Ovary (tissue), 3 donors: ENCODE measurements at regions not wholly inside any gene's neighbourhood (a gene's known extent, or its start where the extent isn't known, plus 50 kb on each side); places are given as distances from the start of the nearest gene placed in this dataset.

Source experiments
- EP300 ChIP-seq: sonication (generic); formaldehyde crosslinking; IDR thresholded peaks from one replicate; pipeline ENCODE4 v1.6.1; 2017; ENCODE audit warnings: antibody characterized with exemption
- POLR2A ChIP-seq: fragments of 450-650 bp; IDR thresholded peaks from one replicate; pipeline ENCODE4 v1.6.1; 2017; ENCODE audit warnings: antibody characterized with exemption, mild to moderate bottlenecking, moderate library complexity
- TF ChIP-seq, protein P1 (sequence below), 3 donors: fragments of 450-650 bp in 2 of 3; fragments of 200-600 bp in 1 of 3; IDR thresholded peaks; one replicate each; pipeline versions ENCODE4 v1.5.1 to v1.8.0; 2016 to 2022; ENCODE audit warnings: antibody characterized with exemption in 3 of 3, mild to moderate bottlenecking in 1 of 3
- donor health status: DM: no; HTN: no; CAD: no.

DNA sequence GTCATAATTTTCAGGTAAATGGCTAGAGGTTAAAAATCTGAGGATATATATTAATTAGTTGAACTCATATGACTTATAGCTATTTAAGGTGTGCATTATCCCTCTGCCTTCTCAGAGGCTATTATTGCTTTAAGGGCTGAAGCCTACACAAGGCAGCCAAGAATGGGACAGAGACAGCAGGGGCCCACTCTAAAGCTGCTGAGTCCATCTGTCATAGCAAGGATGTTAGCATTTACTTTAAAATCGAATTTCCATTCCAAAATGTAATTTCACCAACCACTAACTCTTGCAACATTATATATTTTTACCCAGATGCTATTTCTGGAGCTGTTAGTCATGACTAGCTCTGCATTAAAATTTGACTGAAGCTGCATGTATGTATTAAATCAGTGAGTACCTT is 236.3 kb upstream of the FSIP2 start:
- TF ChIP-seq POLR2A (no peak), EP300 (no peak)
- TF ChIP-seq, protein P1, sequence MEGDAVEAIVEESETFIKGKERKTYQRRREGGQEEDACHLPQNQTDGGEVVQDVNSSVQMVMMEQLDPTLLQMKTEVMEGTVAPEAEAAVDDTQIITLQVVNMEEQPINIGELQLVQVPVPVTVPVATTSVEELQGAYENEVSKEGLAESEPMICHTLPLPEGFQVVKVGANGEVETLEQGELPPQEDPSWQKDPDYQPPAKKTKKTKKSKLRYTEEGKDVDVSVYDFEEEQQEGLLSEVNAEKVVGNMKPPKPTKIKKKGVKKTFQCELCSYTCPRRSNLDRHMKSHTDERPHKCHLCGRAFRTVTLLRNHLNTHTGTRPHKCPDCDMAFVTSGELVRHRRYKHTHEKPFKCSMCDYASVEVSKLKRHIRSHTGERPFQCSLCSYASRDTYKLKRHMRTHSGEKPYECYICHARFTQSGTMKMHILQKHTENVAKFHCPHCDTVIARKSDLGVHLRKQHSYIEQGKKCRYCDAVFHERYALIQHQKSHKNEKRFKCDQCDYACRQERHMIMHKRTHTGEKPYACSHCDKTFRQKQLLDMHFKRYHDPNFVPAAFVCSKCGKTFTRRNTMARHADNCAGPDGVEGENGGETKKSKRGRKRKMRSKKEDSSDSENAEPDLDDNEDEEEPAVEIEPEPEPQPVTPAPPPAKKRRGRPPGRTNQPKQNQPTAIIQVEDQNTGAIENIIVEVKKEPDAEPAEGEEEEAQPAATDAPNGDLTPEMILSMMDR (IDR thresholded peaks at IDR 0.05) = no peak
